Germinal center (tissue), 1 donor: ENCODE measurements at regions not wholly inside any gene's neighbourhood (a gene's known extent, or its start where the extent isn't known, plus 50 kb on each side); places are given as distances from the start of the nearest gene placed in this dataset.
"Not testable (repeated sequence)": the region's sequence is repeated elsewhere in the genome, so short reads cannot be mapped to it uniquely, and the experiment has no call there.

ENCODE experiments used
- DNase-seq: peaks from one replicate; pipeline ENCODE4 v3.0.0; 2012; ENCODE audit warnings: mixed read lengths, low spot score

GRCh38 chr3:198096015-198096414, 136.0 kb downstream of the LMLN start:
- no peak for DNase-seq

- no peak for DNase-seq
These were observed 137.0 kb downstream of the LMLN start for GRCh38 chr3:198097048-198097447.

- DNase-seq = not testable (repeated sequence)
These were observed 138.7 kb downstream of the LMLN start for GRCh38 chr3:198098661-198099081.

- not testable (repeated sequence) for DNase-seq
These were observed 143.1 kb downstream of the LMLN start for GRCh38 chr3:198103070-198103469.

- no peak for DNase-seq
These were observed 146.2 kb downstream of the LMLN start for GRCh38 chr3:198106265-198106664.

- no peak for DNase-seq
These were observed 148.1 kb downstream of the LMLN start for GRCh38 chr3:198107840-198108734.

- DNase-seq = no peak
These were observed 149.9 kb downstream of the LMLN start for GRCh38 chr3:198109883-198110282.

- DNase-seq = no peak
These were observed 152.0 kb downstream of the LMLN start for GRCh38 chr3:198112031-198112430.

GRCh38 chr3:198113206-198114053, 153.4 kb downstream of the LMLN start:
- peak; percentile 13 for DNase-seq

- not testable (repeated sequence) for DNase-seq
These were observed 154.5 kb downstream of the LMLN start for GRCh38 chr3:198114516-198114915.

GRCh38 chr3:198122184-198122583, 162.2 kb downstream of the LMLN start:
- DNase-seq = not testable (repeated sequence)

- not testable (repeated sequence) for DNase-seq
These were observed 177.2 kb downstream of the LMLN start for GRCh38 chr3:198137038-198137835.

- DNase-seq = not testable (repeated sequence)
These were observed 178.2 kb downstream of the LMLN start for GRCh38 chr3:198138205-198138604.

GRCh38 chr3:198139037-198139436, 179.0 kb downstream of the LMLN start:
- not testable (repeated sequence) for DNase-seq

GRCh38 chr3:198139513-198140167, 179.6 kb downstream of the LMLN start:
- not testable (repeated sequence) for DNase-seq

GRCh38 chr3:198143300-198144137, 183.5 kb downstream of the LMLN start:
- not testable (repeated sequence) for DNase-seq

- DNase-seq = not testable (repeated sequence)
These were observed 185.3 kb downstream of the LMLN start for GRCh38 chr3:198145231-198145784.

- DNase-seq = not testable (repeated sequence)
These were observed 186.1 kb downstream of the LMLN start for GRCh38 chr3:198146070-198146469.

GRCh38 chr3:198146559-198147164, 186.6 kb downstream of the LMLN start:
- DNase-seq = not testable (repeated sequence)

GRCh38 chr3:198147213-198147612, 187.2 kb downstream of the LMLN start:
- not testable (repeated sequence) for DNase-seq
